GM21447 (cell line): ENCODE measurements at regions not wholly inside any gene's neighbourhood (a gene's known extent, or its start where the extent isn't known, plus 50 kb on each side); places are given as distances from the start of the nearest gene placed in this dataset.

Experiments used
- ATAC-seq: cut with Tn5 transposase; IDR thresholded peaks from one replicate; pipeline ENCODE4 v1.9.1; 2021; ENCODE audit not compliant: unreplicated experiment

GRCh38 chr6:14321992-14322772 is 204.6 kb downstream of the CD83 start:
- ATAC-seq, result no peak

- ATAC-seq, result no peak
Observed at GRCh38 chr6:14322841-14323240, 205.3 kb downstream of the CD83 start.

- ATAC-seq, result no peak
Observed at GRCh38 chr6:14326774-14327173, 209.2 kb downstream of the CD83 start.

- no peak for ATAC-seq
Observed at GRCh38 chr6:14328163-14328562, 210.6 kb downstream of the CD83 start.

- ATAC-seq, result no peak
Observed at GRCh38 chr6:14333556-14334305, 216.2 kb downstream of the CD83 start.

GRCh38 chr6:14335071-14335470 is 217.5 kb downstream of the CD83 start:
- no peak for ATAC-seq

- no peak for ATAC-seq
Observed at GRCh38 chr6:14337152-14337551, 219.6 kb downstream of the CD83 start.

GRCh38 chr6:14339172-14339571 is 221.6 kb downstream of the CD83 start:
- no peak for ATAC-seq

GRCh38 chr6:14339711-14340584 is 222.4 kb downstream of the CD83 start:
- ATAC-seq, result no peak

- ATAC-seq, result no peak
Observed at GRCh38 chr6:14344486-14344885, 226.9 kb downstream of the CD83 start.

- ATAC-seq, result no peak
Observed at GRCh38 chr6:14348389-14348788, 230.8 kb downstream of the CD83 start.

- ATAC-seq, result no peak
Observed at GRCh38 chr6:14349507-14349906, 231.9 kb downstream of the CD83 start.

GRCh38 chr6:14350210-14350609 is 232.6 kb downstream of the CD83 start:
- ATAC-seq, result no peak

GRCh38 chr6:14353281-14353680 is 235.7 kb downstream of the CD83 start:
- no peak for ATAC-seq

GRCh38 chr6:14353798-14354197 is 236.2 kb downstream of the CD83 start:
- ATAC-seq, result no peak

GRCh38 chr6:14354919-14355572 is 237.5 kb downstream of the CD83 start:
- no peak for ATAC-seq

- ATAC-seq, result no peak
Observed at GRCh38 chr6:14359438-14359837, 241.9 kb downstream of the CD83 start.

- no peak for ATAC-seq
Observed at GRCh38 chr6:14360565-14360964, 243.0 kb downstream of the CD83 start.

- no peak for ATAC-seq
Observed at GRCh38 chr6:14361297-14361696, 243.7 kb downstream of the CD83 start.

GRCh38 chr6:14361956-14362587 is 244.5 kb downstream of the CD83 start:
- no peak for ATAC-seq
